SK-N-SH treated with all-trans-retinoic acid at 6 μM for 48 hours (cell line): ENCODE measurements at regions not wholly inside any gene's neighbourhood (a gene's known extent, or its start where the extent isn't known, plus 50 kb on each side); places are given as distances from the start of the nearest gene placed in this dataset.

ENCODE experiments used
- ATAC-seq: fragments of 200-7000 bp; cut with Tn5 transposase; 3 replicates; pipeline ENCODE4 v1.9.1; 2020; ENCODE audit warnings: mild to moderate bottlenecking, moderate library complexity
- ARNTL ChIP-seq: fragments of 450-650 bp; formaldehyde crosslinking; IDR thresholded peaks from 2 replicates; pipeline ENCODE4 v1.5.0; 2020; ENCODE audit warnings: low read depth, mild to moderate bottlenecking, moderate library complexity, borderline replicate concordance
- BACH2 ChIP-seq: fragments of 250-450 bp; sonication (Bioruptor Pico); IDR thresholded peaks from 2 replicates; pipeline ENCODE4 v1.9.0; 2021; ENCODE audit warnings: mild to moderate bottlenecking, borderline replicate concordance
- CSDC2 ChIP-seq: fragments of 250-450 bp; sonication (Bioruptor Pico); IDR thresholded peaks from 2 replicates; pipeline ENCODE4 v1.5.0; 2020; ENCODE audit warnings: mild to moderate bottlenecking, moderate library complexity
- ESRRG ChIP-seq: fragments of 250-450 bp; sonication (Bioruptor Pico); IDR thresholded peaks from 2 replicates; pipeline ENCODE4 v1.6.1; 2021; ENCODE audit warnings: mild to moderate bottlenecking
- GLIS3 ChIP-seq: fragments of 250-450 bp; sonication (Bioruptor Pico); IDR thresholded peaks from 2 replicates; pipeline ENCODE4 v1.5.0; 2020; ENCODE audit warnings: mild to moderate bottlenecking, moderate library complexity
- ISL1 ChIP-seq: fragments of 250-450 bp; sonication (Bioruptor Pico); IDR thresholded peaks from 2 replicates; pipeline ENCODE4 v2.1.2; 2022; ENCODE audit warnings: mild to moderate bottlenecking, moderate library complexity
- OSR1 ChIP-seq: fragments of 250-450 bp; sonication (Bioruptor Pico); IDR thresholded peaks from 2 replicates; pipeline ENCODE4 v1.8.0; 2022; ENCODE audit warnings: moderate library complexity, mild to moderate bottlenecking, inconsistent platforms
- PPARA ChIP-seq: fragments of 250-450 bp; sonication (Bioruptor Pico); IDR thresholded peaks from 2 replicates; pipeline ENCODE4 v1.5.0; 2020; ENCODE audit warnings: mild to moderate bottlenecking, borderline replicate concordance
- RARB ChIP-seq: fragments of 250-450 bp; sonication (Bioruptor Pico); IDR thresholded peaks from 2 replicates; pipeline ENCODE4 v1.8.0; 2021; ENCODE audit warnings: mild to moderate bottlenecking, moderate library complexity
- SNAI2 ChIP-seq: fragments of 250-450 bp; sonication (Bioruptor Pico); IDR thresholded peaks from 2 replicates; pipeline ENCODE4 v1.5.0; 2020; ENCODE audit warnings: mild to moderate bottlenecking, moderate library complexity
- TCF4 ChIP-seq: fragments of 250-450 bp; sonication (Bioruptor Pico); IDR thresholded peaks from 2 replicates; pipeline ENCODE4 v1.8.0; 2021; ENCODE audit warnings: mild to moderate bottlenecking, moderate library complexity, borderline replicate concordance
- TOX ChIP-seq: fragments of 250-450 bp; sonication (Bioruptor Pico); IDR thresholded peaks from 2 replicates; pipeline ENCODE4 v1.8.0; 2021; ENCODE audit warnings: mild to moderate bottlenecking, moderate library complexity, borderline replicate concordance
- TSHZ2 ChIP-seq: fragments of 250-450 bp; sonication (Bioruptor Pico); IDR thresholded peaks from 2 replicates; pipeline ENCODE4 v1.5.0; 2020; ENCODE audit warnings: mild to moderate bottlenecking, moderate library complexity
- ZC3H10 ChIP-seq: fragments of 250-450 bp; sonication (Bioruptor Pico); IDR thresholded peaks from 2 replicates; pipeline ENCODE4 v1.5.1; 2021; ENCODE audit warnings: mild to moderate bottlenecking, moderate library complexity
- ZFP3 ChIP-seq: fragments of 250-450 bp; sonication (Bioruptor Pico); IDR thresholded peaks from 2 replicates; pipeline ENCODE4 v1.5.0; 2020; ENCODE audit warnings: mild to moderate bottlenecking, moderate library complexity
- ZFP30 ChIP-seq: fragments of 450-650 bp; formaldehyde crosslinking; IDR thresholded peaks from 2 replicates; pipeline ENCODE4 v1.5.0; 2022; ENCODE audit warnings: mild to moderate bottlenecking, moderate library complexity
- ZNF565 ChIP-seq: fragments of 450-650 bp; formaldehyde crosslinking; conservative IDR thresholded peaks from 2 replicates; pipeline ENCODE4 v1.5.0; 2020; ENCODE audit warnings: low read depth, mild to moderate bottlenecking, moderate library complexity
- ZNF70 ChIP-seq: fragments of 450-650 bp; formaldehyde crosslinking; IDR thresholded peaks from 2 replicates; pipeline ENCODE4 v1.5.0; 2020; ENCODE audit warnings: mild to moderate bottlenecking, moderate library complexity
- ZNF8 ChIP-seq: fragments of 450-650 bp; formaldehyde crosslinking; IDR thresholded peaks from 2 replicates; pipeline ENCODE4 v1.5.0; 2020; ENCODE audit warnings: mild to moderate bottlenecking, moderate library complexity
- TF ChIP-seq, protein P1 (sequence below): fragments of 250-450 bp; sonication (Bioruptor Pico); IDR thresholded peaks from 2 replicates; pipeline ENCODE4 v1.5.1; 2021; ENCODE audit warnings: mild to moderate bottlenecking, moderate library complexity
- TF ChIP-seq, protein P2 (sequence below): fragments of 250-450 bp; sonication (Bioruptor Pico); IDR thresholded peaks from 2 replicates; pipeline ENCODE4 v1.5.1; 2020; ENCODE audit warnings: low read depth, mild to moderate bottlenecking, moderate library complexity
- TF ChIP-seq, protein P3 (sequence below): fragments of 250-450 bp; sonication (Bioruptor Pico); IDR thresholded peaks from 2 replicates; pipeline ENCODE4 v1.8.0; 2020; ENCODE audit warnings: mild to moderate bottlenecking, moderate library complexity, borderline replicate concordance

- TF ChIP-seq ESRRG (CRISPR knock-in tag) (no peak), CSDC2 (no peak), ZFP30 (CRISPR knock-in tag) (no peak), ZNF70 (CRISPR knock-in tag) (no peak)
- ATAC-seq, result no peak
These were observed 195.3 kb upstream of the MEIS1 start for GRCh38 chr2:66239655-66240054.

GRCh38 chr2:66237803-66238379 lies 197.0 kb upstream of the MEIS1 start:
- no peak for TF ChIP-seq CSDC2
- no peak for TF ChIP-seq GLIS3
- no peak for TF ChIP-seq ZFP3
- no peak for TF ChIP-seq ESRRG (CRISPR knock-in tag)
- TF ChIP-seq TSHZ2 (CRISPR knock-in tag), result no peak
- TF ChIP-seq SNAI2 (CRISPR knock-in tag), result no peak
- no peak for TF ChIP-seq ZNF8 (CRISPR knock-in tag)
- TF ChIP-seq ISL1, result no peak
- no peak for TF ChIP-seq ZNF565 (CRISPR knock-in tag)
- TF ChIP-seq PPARA (CRISPR knock-in tag), result no peak
- TF ChIP-seq ZNF70 (CRISPR knock-in tag), result no peak
- no peak for TF ChIP-seq TOX (CRISPR knock-in tag)
- TF ChIP-seq ZFP30 (CRISPR knock-in tag), result no peak
- TF ChIP-seq BACH2 (CRISPR knock-in tag), result no peak
- no peak for TF ChIP-seq OSR1 (CRISPR knock-in tag)
- TF ChIP-seq, protein P1, sequence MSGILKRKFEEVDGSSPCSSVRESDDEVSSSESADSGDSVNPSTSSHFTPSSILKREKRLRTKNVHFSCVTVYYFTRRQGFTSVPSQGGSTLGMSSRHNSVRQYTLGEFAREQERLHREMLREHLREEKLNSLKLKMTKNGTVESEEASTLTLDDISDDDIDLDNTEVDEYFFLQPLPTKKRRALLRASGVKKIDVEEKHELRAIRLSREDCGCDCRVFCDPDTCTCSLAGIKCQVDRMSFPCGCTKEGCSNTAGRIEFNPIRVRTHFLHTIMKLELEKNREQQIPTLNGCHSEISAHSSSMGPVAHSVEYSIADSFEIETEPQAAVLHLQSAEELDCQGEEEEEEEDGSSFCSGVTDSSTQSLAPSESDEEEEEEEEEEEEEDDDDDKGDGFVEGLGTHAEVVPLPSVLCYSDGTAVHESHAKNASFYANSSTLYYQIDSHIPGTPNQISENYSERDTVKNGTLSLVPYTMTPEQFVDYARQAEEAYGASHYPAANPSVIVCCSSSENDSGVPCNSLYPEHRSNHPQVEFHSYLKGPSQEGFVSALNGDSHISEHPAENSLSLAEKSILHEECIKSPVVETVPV (CRISPR knock-in tag), result no peak
- TF ChIP-seq, protein P2, sequence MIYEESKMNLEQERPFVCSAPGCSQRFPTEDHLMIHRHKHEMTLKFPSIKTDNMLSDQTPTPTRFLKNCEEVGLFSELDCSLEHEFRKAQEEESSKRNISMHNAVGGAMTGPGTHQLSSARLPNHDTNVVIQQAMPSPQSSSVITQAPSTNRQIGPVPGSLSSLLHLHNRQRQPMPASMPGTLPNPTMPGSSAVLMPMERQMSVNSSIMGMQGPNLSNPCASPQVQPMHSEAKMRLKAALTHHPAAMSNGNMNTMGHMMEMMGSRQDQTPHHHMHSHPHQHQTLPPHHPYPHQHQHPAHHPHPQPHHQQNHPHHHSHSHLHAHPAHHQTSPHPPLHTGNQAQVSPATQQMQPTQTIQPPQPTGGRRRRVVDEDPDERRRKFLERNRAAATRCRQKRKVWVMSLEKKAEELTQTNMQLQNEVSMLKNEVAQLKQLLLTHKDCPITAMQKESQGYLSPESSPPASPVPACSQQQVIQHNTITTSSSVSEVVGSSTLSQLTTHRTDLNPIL (CRISPR knock-in tag), result no peak
- no peak for TF ChIP-seq ARNTL (CRISPR knock-in tag)
- no peak for TF ChIP-seq TCF4 (CRISPR knock-in tag)
- TF ChIP-seq, all 23 proteins: peak for 0
- no peak for ATAC-seq

- ATAC-seq, result no peak
These were observed 197.8 kb upstream of the MEIS1 start for GRCh38 chr2:66236816-66237802.

More at GRCh38 chr2:66236816-66237802, 197.8 kb upstream of the MEIS1 start:
- TF ChIP-seq TSHZ2 (CRISPR knock-in tag) (no peak), TCF4 (CRISPR knock-in tag) (no peak), PPARA (CRISPR knock-in tag) (no peak), ZFP30 (CRISPR knock-in tag) (no peak), GLIS3 (no peak), ZNF70 (CRISPR knock-in tag) (no peak), ZC3H10 (no peak), RARB (CRISPR knock-in tag) (no peak), BACH2 (CRISPR knock-in tag) (no peak), SNAI2 (CRISPR knock-in tag) (no peak), OSR1 (CRISPR knock-in tag) (no peak), ZNF565 (CRISPR knock-in tag) (no peak), ZNF8 (CRISPR knock-in tag) (no peak), ESRRG (CRISPR knock-in tag) (no peak), ARNTL (CRISPR knock-in tag) (no peak), CSDC2 (no peak), ISL1 (no peak)
- TF ChIP-seq, protein P1 (CRISPR knock-in tag), result no peak
- TF ChIP-seq, protein P3, sequence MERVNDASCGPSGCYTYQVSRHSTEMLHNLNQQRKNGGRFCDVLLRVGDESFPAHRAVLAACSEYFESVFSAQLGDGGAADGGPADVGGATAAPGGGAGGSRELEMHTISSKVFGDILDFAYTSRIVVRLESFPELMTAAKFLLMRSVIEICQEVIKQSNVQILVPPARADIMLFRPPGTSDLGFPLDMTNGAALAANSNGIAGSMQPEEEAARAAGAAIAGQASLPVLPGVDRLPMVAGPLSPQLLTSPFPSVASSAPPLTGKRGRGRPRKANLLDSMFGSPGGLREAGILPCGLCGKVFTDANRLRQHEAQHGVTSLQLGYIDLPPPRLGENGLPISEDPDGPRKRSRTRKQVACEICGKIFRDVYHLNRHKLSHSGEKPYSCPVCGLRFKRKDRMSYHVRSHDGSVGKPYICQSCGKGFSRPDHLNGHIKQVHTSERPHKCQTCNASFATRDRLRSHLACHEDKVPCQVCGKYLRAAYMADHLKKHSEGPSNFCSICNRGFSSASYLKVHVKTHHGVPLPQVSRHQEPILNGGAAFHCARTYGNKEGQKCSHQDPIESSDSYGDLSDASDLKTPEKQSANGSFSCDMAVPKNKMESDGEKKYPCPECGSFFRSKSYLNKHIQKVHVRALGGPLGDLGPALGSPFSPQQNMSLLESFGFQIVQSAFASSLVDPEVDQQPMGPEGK, result no peak
